PFSK-1 (cell line): ENCODE measurements at regions not wholly inside any gene's neighbourhood (a gene's known extent, or its start where the extent isn't known, plus 50 kb on each side); places are given as distances from the start of the nearest gene placed in this dataset.

Experiments used
- FOXP2 ChIP-seq: optimal IDR thresholded peaks from 2 replicates; pipeline ENCODE3; 2011; ENCODE audit warnings: borderline replicate concordance, control low read depth, inconsistent platforms; ENCODE audit not compliant: insufficient read depth; ENCODE audit errors: extremely low read length, extremely low read depth
- POLR2AphosphoS5 ChIP-seq: IDR thresholded peaks from 2 replicates; pipeline ENCODE4 v1.6.1; 2012; ENCODE audit warnings: low read depth, mild to moderate bottlenecking, control low read depth, low read length, moderate library complexity
- REST ChIP-seq, 2 experiments: IDR thresholded peaks; 2 replicates each; pipeline versions ENCODE4 v1.6.1 to v1.8.0; 2011 to 2012; ENCODE audit warnings: low read depth in 2 of 2, low read length in 2 of 2, control low read depth in 1 of 2, inconsistent platforms in 1 of 2, mild to moderate bottlenecking in 1 of 2, moderate library complexity in 1 of 2; ENCODE audit not compliant: insufficient read depth in 1 of 2
- SIN3A ChIP-seq: IDR thresholded peaks from 2 replicates; pipeline ENCODE4 v1.6.1; 2012; ENCODE audit warnings: mild to moderate bottlenecking, low read length, moderate library complexity, borderline replicate concordance; ENCODE audit not compliant: insufficient read depth

- no peak for TF ChIP-seq REST (IDR thresholded peaks at IDR 0.05; ENCODE audit: insufficient read depth in 1 of 2, low read depth in 2 of 2, low read length in 2 of 2)
- no peak for TF ChIP-seq SIN3A
- no peak for TF ChIP-seq POLR2AphosphoS5
- TF ChIP-seq FOXP2, result no peak
Observed at GRCh38 chr1:232192781-232193450, 437.0 kb downstream of the SIPA1L2 start.
